Fibroblast of lung (primary cell): ENCODE measurements at regions not wholly inside any gene's neighbourhood (a gene's known extent, or its start where the extent isn't known, plus 50 kb on each side); places are given as distances from the start of the nearest gene placed in this dataset.

Experiments used
- DNase-seq, 2 donors: peaks; one replicate each; pipeline versions ENCODE4 v3.0.0 to v3.0.0-alpha.2; 2010; ENCODE audit warnings: low read depth in 2 of 2
- H2AFZ ChIP-seq: 2 replicates; pipeline ENCODE4 v1.5.1; 2012; ENCODE audit warnings: low read length, control low read depth, inconsistent platforms
- H3K27ac ChIP-seq: 2 replicates; pipeline ENCODE4 v1.5.1; 2011; ENCODE audit warnings: low read length, control low read depth; ENCODE audit not compliant: insufficient read depth
- H3K27me3 ChIP-seq: 2 replicates; pipeline ENCODE4 v1.5.1; 2011; ENCODE audit warnings: mild to moderate bottlenecking, low read length; ENCODE audit not compliant: control insufficient read depth, insufficient read depth
- H3K36me3 ChIP-seq: 2 replicates; pipeline ENCODE4 v1.5.1; 2011; ENCODE audit warnings: low read length; ENCODE audit not compliant: control insufficient read depth, insufficient read depth
- H3K4me1 ChIP-seq: 2 replicates; pipeline ENCODE4 v1.5.1; 2011; ENCODE audit warnings: low read length; ENCODE audit not compliant: control insufficient read depth, insufficient read depth; ENCODE audit errors: extremely low read depth
- H3K4me2 ChIP-seq: 2 replicates; pipeline ENCODE4 v1.5.1; 2011; ENCODE audit warnings: low read length, control low read depth; ENCODE audit not compliant: insufficient read depth; ENCODE audit errors: extremely low read depth
- H3K4me3 ChIP-seq, 4 experiments: fragments of 200-600 bp in 1 of 4; sonication (generic) in 1 of 4; replicated peaks in 1 of 4; 2 replicates each; pipeline ENCODE4 v1.5.1; 2011 to 2016; ENCODE audit warnings: low read length in 4 of 4, low read depth in 3 of 4, mild to moderate bottlenecking in 3 of 4, control low read depth in 2 of 4, inconsistent platforms in 1 of 4, mixed read lengths in 1 of 4; ENCODE audit not compliant: insufficient read depth in 1 of 4; ENCODE audit errors: control extremely low read depth in 1 of 4
- H3K79me2 ChIP-seq: 2 replicates; pipeline ENCODE4 v1.5.1; 2012; ENCODE audit warnings: mild to moderate bottlenecking, low read length, inconsistent platforms; ENCODE audit not compliant: control insufficient read depth, insufficient read depth
- H3K9ac ChIP-seq: 2 replicates; pipeline ENCODE4 v1.5.1; 2011; ENCODE audit warnings: mild to moderate bottlenecking, low read length, control low read depth; ENCODE audit not compliant: insufficient read depth
- H3K9me3 ChIP-seq: 2 replicates; pipeline ENCODE4 v1.5.1; 2012; ENCODE audit warnings: low read depth, low read length; ENCODE audit not compliant: control insufficient read depth, insufficient read depth
- H4K20me1 ChIP-seq: 2 replicates; pipeline ENCODE4 v1.5.1; 2011; ENCODE audit warnings: low read length; ENCODE audit not compliant: control insufficient read depth, insufficient read depth; ENCODE audit errors: extremely low read depth
- EZH2 ChIP-seq: IDR thresholded peaks from 2 replicates; pipeline ENCODE4 v1.5.1; 2012; ENCODE audit warnings: low read length, control low read depth, mild to moderate bottlenecking; ENCODE audit errors: missing control alignments
- TF ChIP-seq, protein P1 (sequence below), 2 donors: IDR thresholded peaks in 1 of 2; conservative IDR thresholded peaks in 1 of 2; 1 replicate in 1 of 2; 2 replicates in 1 of 2; pipeline ENCODE4 v1.5.1; 2011 to 2012; ENCODE audit warnings: low read length in 2 of 2, control low read depth in 1 of 2, inconsistent platforms in 1 of 2, low read depth in 1 of 2, mild to moderate bottlenecking in 1 of 2

GRCh38 chr2:109065391-109065734 lies 63.6 kb upstream of the SH3RF3 start:
- H3K9me3 ChIP-seq, result no peaks in the 10 kb centered on the region
- H3K4me2 ChIP-seq, result no peak overlapping the region
- H4K20me1 ChIP-seq, result no peaks in the 10 kb centered on the region
- no peak overlapping the region for H3K9ac ChIP-seq
- peaks cover 26% of the 10 kb centered on the region for H3K27me3 ChIP-seq
- H3K36me3 ChIP-seq, result no peaks in the 10 kb centered on the region
- no peak for TF ChIP-seq EZH2
- TF ChIP-seq, protein P1, sequence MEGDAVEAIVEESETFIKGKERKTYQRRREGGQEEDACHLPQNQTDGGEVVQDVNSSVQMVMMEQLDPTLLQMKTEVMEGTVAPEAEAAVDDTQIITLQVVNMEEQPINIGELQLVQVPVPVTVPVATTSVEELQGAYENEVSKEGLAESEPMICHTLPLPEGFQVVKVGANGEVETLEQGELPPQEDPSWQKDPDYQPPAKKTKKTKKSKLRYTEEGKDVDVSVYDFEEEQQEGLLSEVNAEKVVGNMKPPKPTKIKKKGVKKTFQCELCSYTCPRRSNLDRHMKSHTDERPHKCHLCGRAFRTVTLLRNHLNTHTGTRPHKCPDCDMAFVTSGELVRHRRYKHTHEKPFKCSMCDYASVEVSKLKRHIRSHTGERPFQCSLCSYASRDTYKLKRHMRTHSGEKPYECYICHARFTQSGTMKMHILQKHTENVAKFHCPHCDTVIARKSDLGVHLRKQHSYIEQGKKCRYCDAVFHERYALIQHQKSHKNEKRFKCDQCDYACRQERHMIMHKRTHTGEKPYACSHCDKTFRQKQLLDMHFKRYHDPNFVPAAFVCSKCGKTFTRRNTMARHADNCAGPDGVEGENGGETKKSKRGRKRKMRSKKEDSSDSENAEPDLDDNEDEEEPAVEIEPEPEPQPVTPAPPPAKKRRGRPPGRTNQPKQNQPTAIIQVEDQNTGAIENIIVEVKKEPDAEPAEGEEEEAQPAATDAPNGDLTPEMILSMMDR (conservative IDR thresholded peaks at IDR 0.05 in 1 of 2, IDR thresholded peaks at IDR 0.05 in 1 of 2; ENCODE audit: low read depth in 1 of 2, low read length in 2 of 2), result no peak
- no peaks in the 10 kb centered on the region for H3K79me2 ChIP-seq
- H3K4me1 ChIP-seq, result no peaks in the 10 kb centered on the region
- H3K4me3 ChIP-seq, result no peak overlapping the region
- H2AFZ ChIP-seq, result no peak overlapping the region
- DNase-seq, result no peak
- no peak overlapping the region for H3K27ac ChIP-seq

- no peak overlapping the region for H3K27ac ChIP-seq
- no peaks in the 10 kb centered on the region for H4K20me1 ChIP-seq
- H3K9me3 ChIP-seq, result no peaks in the 10 kb centered on the region
- no peak overlapping the region for H2AFZ ChIP-seq
- H3K79me2 ChIP-seq, result no peaks in the 10 kb centered on the region
- no peak overlapping the region for H3K4me3 ChIP-seq
- DNase-seq, result no peak
- H3K9ac ChIP-seq, result no peak overlapping the region
- H3K36me3 ChIP-seq, result no peaks in the 10 kb centered on the region
- H3K4me2 ChIP-seq, result no peak overlapping the region
- H3K27me3 ChIP-seq, result peaks cover 29% of the 10 kb centered on the region
- TF ChIP-seq, protein P1 (conservative IDR thresholded peaks at IDR 0.05 in 1 of 2, IDR thresholded peaks at IDR 0.05 in 1 of 2; ENCODE audit: low read depth in 1 of 2, low read length in 2 of 2), result no peak
- no peak for TF ChIP-seq EZH2
- H3K4me1 ChIP-seq, result no peaks in the 10 kb centered on the region
Measured at GRCh38 chr2:109064660-109065390, 64.2 kb upstream of the SH3RF3 start.

DNA sequence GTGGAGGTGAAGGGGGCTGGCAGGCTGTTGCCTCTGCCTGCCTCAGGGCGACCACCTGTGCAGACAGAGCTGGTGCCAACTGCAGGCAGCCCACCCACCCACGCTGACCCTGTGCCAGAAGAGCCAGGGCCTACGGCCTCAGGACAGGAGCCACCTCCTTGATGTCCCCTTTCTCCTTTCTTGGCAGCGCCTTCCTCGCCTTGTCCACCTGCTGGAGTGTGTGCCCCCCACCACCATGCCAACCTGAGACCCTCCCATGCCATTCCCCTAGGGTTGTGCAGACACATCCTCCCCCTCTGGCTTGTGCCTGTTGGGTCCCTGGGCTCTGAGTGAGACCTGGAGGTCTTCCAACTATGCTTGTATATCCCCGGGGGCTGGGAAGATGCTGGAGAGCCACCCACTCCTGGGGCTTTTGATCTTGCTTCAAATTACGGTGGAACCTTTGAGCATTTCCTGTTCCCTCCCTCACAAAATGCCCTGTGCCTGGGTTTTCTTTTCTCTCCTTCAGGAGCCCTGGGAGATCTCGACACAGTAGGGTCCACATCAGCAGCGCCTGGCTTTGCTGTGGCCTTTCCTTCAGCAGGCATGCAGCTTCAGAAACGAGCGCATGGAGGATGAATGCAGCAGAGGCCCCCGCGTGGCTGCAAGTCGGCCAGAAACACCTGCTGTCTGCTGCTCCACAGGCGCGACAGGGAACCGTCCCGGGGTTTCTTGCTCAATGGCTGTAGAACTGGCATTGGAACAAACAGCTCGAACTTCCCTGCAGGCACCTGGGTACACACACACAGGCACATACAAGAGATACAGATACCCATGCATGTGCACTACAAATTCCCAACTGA lies 65.9 kb upstream of the SH3RF3 start:
- Histone ChIP-seq H3K4me1 (no peaks in the 10 kb centered on the region), H3K27me3 (peaks cover 21% of the 10 kb centered on the region), H3K27ac (no peak overlapping the region), H3K36me3 (no peaks in the 10 kb centered on the region), H2AFZ (no peak overlapping the region), H4K20me1 (no peaks in the 10 kb centered on the region), H3K79me2 (no peaks in the 10 kb centered on the region), H3K9ac (no peak overlapping the region), H3K9me3 (no peaks in the 10 kb centered on the region), H3K4me3 (no peak overlapping the region), H3K4me2 (no peak overlapping the region)
- DNase-seq, result no peak
- TF ChIP-seq EZH2, result no peak
- TF ChIP-seq, protein P1 (conservative IDR thresholded peaks at IDR 0.05 in 1 of 2, IDR thresholded peaks at IDR 0.05 in 1 of 2; ENCODE audit: low read depth in 1 of 2, low read length in 2 of 2), result no peak
